Neural cell (in vitro differentiated cells): ENCODE measurements at regions not wholly inside any gene's neighbourhood (a gene's known extent, or its start where the extent isn't known, plus 50 kb on each side); places are given as distances from the start of the nearest gene placed in this dataset.

Experiments used
- CTCF ChIP-seq: fragments of 450-650 bp; IDR thresholded peaks from 2 replicates; pipeline ENCODE4 v1.5.1; 2014; ENCODE audit warnings: antibody characterized with exemption, mild to moderate bottlenecking, moderate library complexity; ENCODE audit not compliant: poor library complexity, severe bottlenecking
- EP300 ChIP-seq: fragments of 450-650 bp; conservative IDR thresholded peaks from 2 replicates; pipeline ENCODE4 v1.6.1; 2014; ENCODE audit warnings: antibody characterized with exemption, mild to moderate bottlenecking, moderate library complexity; ENCODE audit not compliant: poor library complexity, severe bottlenecking
- EZH2 ChIP-seq: fragments of 200-600, 300-800 bp; shearing (Covaris generic), sonication (generic); IDR thresholded peaks from 2 replicates; pipeline ENCODE4 v1.6.1; 2014; ENCODE audit warnings: antibody characterized with exemption, low read length, borderline replicate concordance, mild to moderate bottlenecking; ENCODE audit not compliant: insufficient read depth, poor library complexity, severe bottlenecking
- POLR2AphosphoS5 ChIP-seq: IDR thresholded peaks from 2 replicates; pipeline ENCODE4 v1.6.1; 2012
- REST ChIP-seq: IDR thresholded peaks from 2 replicates; pipeline ENCODE4 v1.6.1; 2012; ENCODE audit warnings: borderline replicate concordance

GRCh38 chr2:153405196-153405595 lies 73.4 kb downstream of the RPRM start:
- TF ChIP-seq CTCF, result no peak
- TF ChIP-seq EZH2, result no peak
- TF ChIP-seq REST, result no peak
- TF ChIP-seq EP300, result no peak
- TF ChIP-seq POLR2AphosphoS5, result no peak
